Suprapubic skin (tissue), 4 donors: ENCODE measurements at regions not wholly inside any gene's neighbourhood (a gene's known extent, or its start where the extent isn't known, plus 50 kb on each side); places are given as distances from the start of the nearest gene placed in this dataset.

Source experiments
- CTCF ChIP-seq, 2 donors: fragments of 200-600 bp in 1 of 2; fragments of 450-650 bp in 1 of 2; sonication (generic) in 1 of 2; IDR thresholded peaks; one replicate each; pipeline ENCODE4 v1.5.1; 2016 to 2019; ENCODE audit warnings: antibody characterized with exemption in 2 of 2, mild to moderate bottlenecking in 1 of 2, moderate library complexity in 1 of 2
- EP300 ChIP-seq: sonication (generic); formaldehyde crosslinking; IDR thresholded peaks from one replicate; pipeline ENCODE4 v1.6.1; 2017; ENCODE audit warnings: antibody characterized with exemption
- POLR2A ChIP-seq, 2 donors: fragments of 450-650 bp; IDR thresholded peaks; one replicate each; pipeline ENCODE4 v1.6.1; 2017; ENCODE audit warnings: antibody characterized with exemption in 2 of 2, mild to moderate bottlenecking in 2 of 2, moderate library complexity in 2 of 2
- POLR2AphosphoS5 ChIP-seq, 3 donors: sonication (generic); formaldehyde crosslinking; IDR thresholded peaks; one replicate each; pipeline ENCODE4 v1.6.1; 2017; ENCODE audit warnings: antibody characterized with exemption in 3 of 3

GRCh38 chr2:179341152-179341866 lies 76.7 kb upstream of the SESTD1 start:
- TF ChIP-seq CTCF (IDR thresholded peaks at IDR 0.05), result no peak
- no peak for TF ChIP-seq EP300
- no peak for TF ChIP-seq POLR2A (IDR thresholded peaks at IDR 0.05)
- TF ChIP-seq POLR2AphosphoS5 (IDR thresholded peaks at IDR 0.05), result no peak
